ENCODE measurements at regions not wholly inside any gene's neighbourhood (a gene's known extent, or its start where the extent isn't known, plus 50 kb on each side); places are given as distances from the start of the nearest gene placed in this dataset.
A peak's percentile ranks its signal among the peaks of the same experiment; 100 is the strongest.

DNA sequence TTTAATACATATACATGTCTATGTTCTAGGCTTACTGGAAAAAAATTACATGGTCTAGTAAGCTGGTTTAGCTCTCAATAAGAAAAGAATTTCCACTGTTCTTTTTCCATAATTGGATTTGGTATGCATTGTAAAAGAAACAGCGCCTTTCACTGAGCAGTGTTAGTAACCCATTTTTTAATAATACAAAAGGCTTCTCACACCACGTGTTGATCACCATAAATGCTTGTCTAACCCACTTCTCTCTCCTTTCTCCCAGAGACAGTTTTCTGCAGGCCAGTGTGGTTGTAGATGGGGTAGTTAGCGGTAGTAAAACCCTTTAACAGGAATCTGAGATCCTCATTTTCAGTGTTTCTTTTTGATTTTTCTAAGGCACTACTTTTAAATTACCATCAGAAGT is 348.7 kb upstream of the MANEA start:
- Histone ChIP-seq H3K9ac (ENCODE audit: low read length) (no peak overlapping the region), H3K27me3 (ENCODE audit: insufficient read depth, low read length) (no peaks in the 10 kb centered on the region), H3K79me2 (ENCODE audit: insufficient read depth, low read length) (no peaks in the 10 kb centered on the region), H3K27ac (ENCODE audit: low read depth, low read length) (no peak overlapping the region), H4K20me1 (ENCODE audit: insufficient read depth, low read length) (no peaks in the 10 kb centered on the region), H2AFZ (ENCODE audit: low read depth, low read length) (no peak overlapping the region), H3K36me3 (ENCODE audit: insufficient read depth, low read length) (no peaks in the 10 kb centered on the region), H3K4me2 (ENCODE audit: low read length) (no peak overlapping the region), H3K4me1 (ENCODE audit: insufficient read depth, low read length) (no peaks in the 10 kb centered on the region), H3K9me3 (ENCODE audit: insufficient read depth, low read depth, low read length) (no peaks in the 10 kb centered on the region), H3K4me3 (ENCODE audit: insufficient read depth, low read depth, low read length) (no peak overlapping the region)
- H3K9me3 Mint-ChIP-seq (ENCODE audit: unreplicated experiment), result no peaks in the 10 kb centered on the region
- FAIRE-seq (no peak), DNase-seq (ENCODE audit: low read depth) (no peak)
- H3K36me3 Mint-ChIP-seq (ENCODE audit: low read depth, unreplicated experiment), result no peaks in the 10 kb centered on the region
- H3K27me3 Mint-ChIP-seq (ENCODE audit: low read depth, unreplicated experiment), result peaks cover 2% of the 10 kb centered on the region
- no peak overlapping the region for H3K27ac Mint-ChIP-seq (ENCODE audit: unreplicated experiment)
- no peak overlapping the region for H3K4me3 Mint-ChIP-seq (ENCODE audit: unreplicated experiment)
- no peaks in the 10 kb centered on the region for H3K4me1 Mint-ChIP-seq (ENCODE audit: low read depth, unreplicated experiment)
- TF ChIP-seq, protein P1, sequence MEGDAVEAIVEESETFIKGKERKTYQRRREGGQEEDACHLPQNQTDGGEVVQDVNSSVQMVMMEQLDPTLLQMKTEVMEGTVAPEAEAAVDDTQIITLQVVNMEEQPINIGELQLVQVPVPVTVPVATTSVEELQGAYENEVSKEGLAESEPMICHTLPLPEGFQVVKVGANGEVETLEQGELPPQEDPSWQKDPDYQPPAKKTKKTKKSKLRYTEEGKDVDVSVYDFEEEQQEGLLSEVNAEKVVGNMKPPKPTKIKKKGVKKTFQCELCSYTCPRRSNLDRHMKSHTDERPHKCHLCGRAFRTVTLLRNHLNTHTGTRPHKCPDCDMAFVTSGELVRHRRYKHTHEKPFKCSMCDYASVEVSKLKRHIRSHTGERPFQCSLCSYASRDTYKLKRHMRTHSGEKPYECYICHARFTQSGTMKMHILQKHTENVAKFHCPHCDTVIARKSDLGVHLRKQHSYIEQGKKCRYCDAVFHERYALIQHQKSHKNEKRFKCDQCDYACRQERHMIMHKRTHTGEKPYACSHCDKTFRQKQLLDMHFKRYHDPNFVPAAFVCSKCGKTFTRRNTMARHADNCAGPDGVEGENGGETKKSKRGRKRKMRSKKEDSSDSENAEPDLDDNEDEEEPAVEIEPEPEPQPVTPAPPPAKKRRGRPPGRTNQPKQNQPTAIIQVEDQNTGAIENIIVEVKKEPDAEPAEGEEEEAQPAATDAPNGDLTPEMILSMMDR (IDR thresholded peaks at IDR 0.05; ENCODE audit: insufficient read depth, low read depth, low read length), result no peak
- no peak for TF ChIP-seq EZH2 (IDR thresholded peaks at IDR 0.05; ENCODE audit: insufficient read depth, low read length)

DNA sequence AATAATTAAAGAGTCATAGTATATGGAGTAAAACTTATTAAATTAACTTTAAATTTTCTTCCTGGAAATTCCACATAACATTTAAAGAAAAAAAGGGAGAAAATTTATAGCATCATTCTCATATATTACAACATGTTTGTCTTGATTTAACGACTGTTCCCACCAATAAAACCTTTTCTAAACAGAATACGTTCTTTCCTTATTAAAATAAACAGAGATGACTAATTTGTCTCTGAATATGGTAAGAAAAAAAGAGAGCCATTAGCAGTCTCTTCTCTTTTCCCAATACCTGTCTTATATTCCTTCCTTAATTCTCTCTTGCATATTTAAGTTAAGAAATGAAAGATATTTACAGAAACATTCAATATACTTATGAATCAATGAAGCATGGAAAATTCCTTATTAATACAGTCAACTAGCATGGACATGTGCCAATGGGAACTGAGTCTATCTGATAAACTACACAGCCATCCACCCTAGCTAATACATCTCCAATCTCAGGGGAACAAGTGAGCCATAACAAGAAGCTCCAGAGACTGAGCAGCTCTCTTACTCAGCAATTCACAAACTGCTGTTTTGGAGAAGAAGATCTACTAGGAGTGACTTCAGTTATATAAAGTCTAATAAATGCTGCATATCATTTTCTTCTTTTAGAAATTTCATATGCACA is 347.1 kb upstream of the MANEA start:
- no peak overlapping the region for H3K27ac Mint-ChIP-seq (ENCODE audit: unreplicated experiment)
- FAIRE-seq, result no peak
- H3K4me3 Mint-ChIP-seq (ENCODE audit: unreplicated experiment), result no peak overlapping the region

DNA sequence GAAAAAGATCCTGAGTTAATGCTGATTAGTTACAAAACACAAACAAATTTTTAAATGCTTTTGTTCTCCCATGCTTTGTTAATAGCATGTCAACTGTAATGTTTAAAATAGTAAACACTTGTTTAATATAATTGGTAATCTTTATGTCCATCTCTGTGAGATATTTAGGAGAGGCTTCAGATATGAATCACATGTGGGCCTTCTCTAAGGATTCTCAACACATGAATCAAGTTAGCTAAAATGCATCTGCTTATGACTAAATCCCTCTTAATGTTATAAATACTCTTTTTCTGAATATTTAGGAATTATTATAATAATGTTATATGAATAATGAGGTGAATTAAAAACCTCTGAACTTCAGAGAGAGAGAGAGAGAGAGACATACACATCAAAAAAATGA is 345.9 kb upstream of the MANEA start:
- Histone ChIP-seq H4K20me1 (ENCODE audit: insufficient read depth, low read length) (no peaks in the 10 kb centered on the region), H3K4me2 (ENCODE audit: low read length) (no peak overlapping the region)

More for the DNA sequence above, 347.1 kb upstream of the MANEA start:
- H3K4me1 Mint-ChIP-seq (ENCODE audit: low read depth, unreplicated experiment), result no peaks in the 10 kb centered on the region
- Histone ChIP-seq H3K27me3 (ENCODE audit: insufficient read depth, low read length) (no peaks in the 10 kb centered on the region), H2AFZ (ENCODE audit: low read depth, low read length) (no peak overlapping the region), H3K4me2 (ENCODE audit: low read length) (no peak overlapping the region), H3K9ac (ENCODE audit: low read length) (no peak overlapping the region), H3K4me1 (ENCODE audit: insufficient read depth, low read length) (no peaks in the 10 kb centered on the region), H3K79me2 (ENCODE audit: insufficient read depth, low read length) (no peaks in the 10 kb centered on the region), H3K9me3 (ENCODE audit: insufficient read depth, low read depth, low read length) (no peaks in the 10 kb centered on the region), H3K27ac (ENCODE audit: low read depth, low read length) (no peak overlapping the region), H3K4me3 (ENCODE audit: insufficient read depth, low read depth, low read length) (no peak overlapping the region), H3K36me3 (ENCODE audit: insufficient read depth, low read length) (no peaks in the 10 kb centered on the region), H4K20me1 (ENCODE audit: insufficient read depth, low read length) (no peaks in the 10 kb centered on the region)
- no peaks in the 10 kb centered on the region for H3K36me3 Mint-ChIP-seq (ENCODE audit: low read depth, unreplicated experiment)
- H3K27me3 Mint-ChIP-seq (ENCODE audit: low read depth, unreplicated experiment), result peaks cover 2% of the 10 kb centered on the region
- no peak for TF ChIP-seq EZH2 (IDR thresholded peaks at IDR 0.05; ENCODE audit: insufficient read depth, low read length)
- TF ChIP-seq, protein P1 (IDR thresholded peaks at IDR 0.05; ENCODE audit: insufficient read depth, low read depth, low read length), result no peak
- no peak for DNase-seq (ENCODE audit: low read depth)
- H3K9me3 Mint-ChIP-seq (ENCODE audit: unreplicated experiment), result no peaks in the 10 kb centered on the region

More for the DNA sequence above, 345.9 kb upstream of the MANEA start:
- no peak overlapping the region for H3K4me3 ChIP-seq (ENCODE audit: insufficient read depth, low read depth, low read length)
- no peaks in the 10 kb centered on the region for H3K9me3 ChIP-seq (ENCODE audit: insufficient read depth, low read depth, low read length)
- no peaks in the 10 kb centered on the region for H3K4me1 ChIP-seq (ENCODE audit: insufficient read depth, low read length)
- no peaks in the 10 kb centered on the region for H3K79me2 ChIP-seq (ENCODE audit: insufficient read depth, low read length)
- H3K36me3 Mint-ChIP-seq (ENCODE audit: low read depth, unreplicated experiment), result no peaks in the 10 kb centered on the region
- no peak for FAIRE-seq
- H3K27ac ChIP-seq (ENCODE audit: low read depth, low read length), result no peak overlapping the region
- H3K36me3 ChIP-seq (ENCODE audit: insufficient read depth, low read length), result no peaks in the 10 kb centered on the region
- no peaks in the 10 kb centered on the region for H3K9me3 Mint-ChIP-seq (ENCODE audit: unreplicated experiment)
- no peaks in the 10 kb centered on the region for H3K27me3 Mint-ChIP-seq (ENCODE audit: low read depth, unreplicated experiment)
- DNase-seq (ENCODE audit: low read depth), result peak; percentile 0
- no peaks in the 10 kb centered on the region for H3K27me3 ChIP-seq (ENCODE audit: insufficient read depth, low read length)
- no peak overlapping the region for H3K4me3 Mint-ChIP-seq (ENCODE audit: unreplicated experiment)
- H3K9ac ChIP-seq (ENCODE audit: low read length), result no peak overlapping the region
- H3K4me1 Mint-ChIP-seq (ENCODE audit: low read depth, unreplicated experiment), result no peaks in the 10 kb centered on the region
- H3K27ac Mint-ChIP-seq (ENCODE audit: unreplicated experiment), result no peak overlapping the region
- TF ChIP-seq EZH2 (IDR thresholded peaks at IDR 0.05; ENCODE audit: insufficient read depth, low read length), result no peak
- TF ChIP-seq, protein P1 (IDR thresholded peaks at IDR 0.05; ENCODE audit: insufficient read depth, low read depth, low read length), result no peak
- no peak overlapping the region for H2AFZ ChIP-seq (ENCODE audit: low read depth, low read length)

Measured in astrocyte (in vitro differentiated cells and primary cell).